PFSK-1 (cell line): ENCODE measurements at regions not wholly inside any gene's neighbourhood (a gene's known extent, or its start where the extent isn't known, plus 50 kb on each side); places are given as distances from the start of the nearest gene placed in this dataset.

Experiments
- POLR2AphosphoS5 ChIP-seq: IDR thresholded peaks from 2 replicates; pipeline ENCODE4 v1.6.1; 2012; ENCODE audit warnings: low read depth, mild to moderate bottlenecking, control low read depth, low read length, moderate library complexity
- SIN3A ChIP-seq: IDR thresholded peaks from 2 replicates; pipeline ENCODE4 v1.6.1; 2012; ENCODE audit warnings: mild to moderate bottlenecking, low read length, moderate library complexity, borderline replicate concordance; ENCODE audit not compliant: insufficient read depth
- TAF1 ChIP-seq: IDR thresholded peaks from 2 replicates; pipeline ENCODE4 v1.6.1; 2012; ENCODE audit warnings: low read length, control low read depth, borderline replicate concordance; ENCODE audit not compliant: insufficient read depth
- TF ChIP-seq, protein P1 (sequence below), 2 experiments: IDR thresholded peaks; 2 replicates each; pipeline versions ENCODE4 v1.6.1 to v1.8.0; 2011 to 2012; ENCODE audit warnings: low read depth in 2 of 2, low read length in 2 of 2, control low read depth in 1 of 2, inconsistent platforms in 1 of 2, mild to moderate bottlenecking in 1 of 2, moderate library complexity in 1 of 2; ENCODE audit not compliant: insufficient read depth in 1 of 2

- TF ChIP-seq SIN3A: no peak
- TF ChIP-seq, protein P1, sequence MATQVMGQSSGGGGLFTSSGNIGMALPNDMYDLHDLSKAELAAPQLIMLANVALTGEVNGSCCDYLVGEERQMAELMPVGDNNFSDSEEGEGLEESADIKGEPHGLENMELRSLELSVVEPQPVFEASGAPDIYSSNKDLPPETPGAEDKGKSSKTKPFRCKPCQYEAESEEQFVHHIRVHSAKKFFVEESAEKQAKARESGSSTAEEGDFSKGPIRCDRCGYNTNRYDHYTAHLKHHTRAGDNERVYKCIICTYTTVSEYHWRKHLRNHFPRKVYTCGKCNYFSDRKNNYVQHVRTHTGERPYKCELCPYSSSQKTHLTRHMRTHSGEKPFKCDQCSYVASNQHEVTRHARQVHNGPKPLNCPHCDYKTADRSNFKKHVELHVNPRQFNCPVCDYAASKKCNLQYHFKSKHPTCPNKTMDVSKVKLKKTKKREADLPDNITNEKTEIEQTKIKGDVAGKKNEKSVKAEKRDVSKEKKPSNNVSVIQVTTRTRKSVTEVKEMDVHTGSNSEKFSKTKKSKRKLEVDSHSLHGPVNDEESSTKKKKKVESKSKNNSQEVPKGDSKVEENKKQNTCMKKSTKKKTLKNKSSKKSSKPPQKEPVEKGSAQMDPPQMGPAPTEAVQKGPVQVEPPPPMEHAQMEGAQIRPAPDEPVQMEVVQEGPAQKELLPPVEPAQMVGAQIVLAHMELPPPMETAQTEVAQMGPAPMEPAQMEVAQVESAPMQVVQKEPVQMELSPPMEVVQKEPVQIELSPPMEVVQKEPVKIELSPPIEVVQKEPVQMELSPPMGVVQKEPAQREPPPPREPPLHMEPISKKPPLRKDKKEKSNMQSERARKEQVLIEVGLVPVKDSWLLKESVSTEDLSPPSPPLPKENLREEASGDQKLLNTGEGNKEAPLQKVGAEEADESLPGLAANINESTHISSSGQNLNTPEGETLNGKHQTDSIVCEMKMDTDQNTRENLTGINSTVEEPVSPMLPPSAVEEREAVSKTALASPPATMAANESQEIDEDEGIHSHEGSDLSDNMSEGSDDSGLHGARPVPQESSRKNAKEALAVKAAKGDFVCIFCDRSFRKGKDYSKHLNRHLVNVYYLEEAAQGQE (IDR thresholded peaks at IDR 0.05; ENCODE audit: insufficient read depth in 1 of 2, low read depth in 2 of 2, low read length in 2 of 2): no peak
- TF ChIP-seq POLR2AphosphoS5: no peak
- no peak for TF ChIP-seq TAF1
Observed at GRCh38 chr5:117833691-117834090, 1154.7 kb downstream of the DTWD2 start.
